ENCODE measurements at regions not wholly inside any gene's neighbourhood (a gene's known extent, or its start where the extent isn't known, plus 50 kb on each side); places are given as distances from the start of the nearest gene placed in this dataset.

DNA sequence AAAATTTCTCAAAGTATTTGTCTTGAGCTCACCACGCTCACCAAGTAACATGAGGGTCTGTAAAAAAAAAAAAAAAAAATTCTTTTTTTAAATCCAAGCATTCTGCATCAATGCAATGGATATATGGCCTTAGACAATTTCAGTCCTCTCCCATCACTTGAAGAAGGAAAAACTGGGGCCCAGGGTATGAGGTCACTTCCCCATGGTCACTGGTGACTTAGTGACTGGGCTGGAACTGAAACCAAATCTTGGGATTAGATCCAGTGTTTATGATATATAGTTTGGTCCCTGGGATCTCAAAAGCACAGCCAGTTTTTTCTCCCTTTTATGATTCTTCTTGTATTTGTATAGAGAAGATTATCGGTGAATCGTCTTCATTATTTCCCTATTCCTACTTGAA, 477.9 kb upstream of the TNP1 start:
- no CpG with 5 or more reads among the region's 3 CpGs for WGBS (ENCODE audit: insufficient coverage)
- Histone ChIP-seq H2AFZ (ENCODE audit: insufficient read depth, low read depth, low read length, poor library complexity, severe bottlenecking) (no peak overlapping the region), H3K27me3 (ENCODE audit: control insufficient read depth in 2 of 2, insufficient read depth in 2 of 2, low read length in 2 of 2) (peaks cover 8 to 11% of the 10 kb centered on the region in 2 donors), H3K4me1 (ENCODE audit: control insufficient read depth in 1 of 2, insufficient read depth in 2 of 2, low read length in 2 of 2) (no peaks in the 10 kb centered on the region), H3K27ac (ENCODE audit: low read depth in 1 of 2, low read length in 2 of 2) (no peak overlapping the region), H3K36me3 (replicated peaks in 1 of 2; ENCODE audit: control insufficient read depth in 1 of 2, insufficient read depth in 2 of 2, low read length in 2 of 2) (no peaks in the 10 kb centered on the region), H3K4me3 (replicated peaks in 1 of 3; ENCODE audit: low read depth in 2 of 3, low read length in 3 of 3) (no peak overlapping the region), H3K79me2 (ENCODE audit: insufficient read depth, low read length) (no peaks in the 10 kb centered on the region), H3K9me3 (replicated peaks in 1 of 2; ENCODE audit: control insufficient read depth in 1 of 2, insufficient read depth in 1 of 2, low read length in 2 of 2) (no peaks in the 10 kb centered on the region), H4K20me1 (ENCODE audit: insufficient read depth, low read length) (no peaks in the 10 kb centered on the region), H3K9ac (ENCODE audit: insufficient read depth, low read length, poor library complexity, severe bottlenecking) (no peak overlapping the region), H3K4me2 (replicated peaks; ENCODE audit: extremely low read depth, low read length, poor library complexity, severe bottlenecking) (no peak overlapping the region)
- intact Hi-C loops (cut with micrococcal nuclease), result no loop called here
- H3K36me3 Mint-ChIP-seq, result no peaks in the 10 kb centered on the region
- H3K9me3 Mint-ChIP-seq, result peaks cover 0 to 2% (median 0%) of the 10 kb centered on the region in 7 donors
- H3K4me1 Mint-ChIP-seq, result peaks cover 3% of the 10 kb centered on the region
- DNase-seq, result no peak
- TF ChIP-seq, protein P1, sequence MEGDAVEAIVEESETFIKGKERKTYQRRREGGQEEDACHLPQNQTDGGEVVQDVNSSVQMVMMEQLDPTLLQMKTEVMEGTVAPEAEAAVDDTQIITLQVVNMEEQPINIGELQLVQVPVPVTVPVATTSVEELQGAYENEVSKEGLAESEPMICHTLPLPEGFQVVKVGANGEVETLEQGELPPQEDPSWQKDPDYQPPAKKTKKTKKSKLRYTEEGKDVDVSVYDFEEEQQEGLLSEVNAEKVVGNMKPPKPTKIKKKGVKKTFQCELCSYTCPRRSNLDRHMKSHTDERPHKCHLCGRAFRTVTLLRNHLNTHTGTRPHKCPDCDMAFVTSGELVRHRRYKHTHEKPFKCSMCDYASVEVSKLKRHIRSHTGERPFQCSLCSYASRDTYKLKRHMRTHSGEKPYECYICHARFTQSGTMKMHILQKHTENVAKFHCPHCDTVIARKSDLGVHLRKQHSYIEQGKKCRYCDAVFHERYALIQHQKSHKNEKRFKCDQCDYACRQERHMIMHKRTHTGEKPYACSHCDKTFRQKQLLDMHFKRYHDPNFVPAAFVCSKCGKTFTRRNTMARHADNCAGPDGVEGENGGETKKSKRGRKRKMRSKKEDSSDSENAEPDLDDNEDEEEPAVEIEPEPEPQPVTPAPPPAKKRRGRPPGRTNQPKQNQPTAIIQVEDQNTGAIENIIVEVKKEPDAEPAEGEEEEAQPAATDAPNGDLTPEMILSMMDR (IDR thresholded peaks at IDR 0.05), result no peak
- H3K4me3 Mint-ChIP-seq, result no peak overlapping the region
- no peak overlapping the region for H3K27ac Mint-ChIP-seq
- peaks cover 17 to 25% (median 18%) of the 10 kb centered on the region in 3 donors for H3K27me3 Mint-ChIP-seq (ENCODE audit: low read depth in 3 of 3)

- peaks cover 0 to 2% (median 0%) of the 10 kb centered on the region in 7 donors for H3K9me3 Mint-ChIP-seq
- H3K9ac ChIP-seq (ENCODE audit: insufficient read depth, low read length, poor library complexity, severe bottlenecking), result no peak overlapping the region
These were observed 476.8 kb upstream of the TNP1 start for GRCh38 chr2:217336694-217337093.

More at GRCh38 chr2:217336694-217337093, 476.8 kb upstream of the TNP1 start:
- Histone ChIP-seq H2AFZ (ENCODE audit: insufficient read depth, low read depth, low read length, poor library complexity, severe bottlenecking) (no peak overlapping the region), H3K4me1 (ENCODE audit: control insufficient read depth in 1 of 2, insufficient read depth in 2 of 2, low read length in 2 of 2) (no peaks in the 10 kb centered on the region), H3K27ac (ENCODE audit: low read depth in 1 of 2, low read length in 2 of 2) (no peak overlapping the region), H3K27me3 (ENCODE audit: control insufficient read depth in 2 of 2, insufficient read depth in 2 of 2, low read length in 2 of 2) (peaks cover 12 to 13% of the 10 kb centered on the region in 2 donors), H4K20me1 (ENCODE audit: insufficient read depth, low read length) (no peaks in the 10 kb centered on the region), H3K9me3 (replicated peaks in 1 of 2; ENCODE audit: control insufficient read depth in 1 of 2, insufficient read depth in 1 of 2, low read length in 2 of 2) (no peaks in the 10 kb centered on the region), H3K4me3 (replicated peaks in 1 of 3; ENCODE audit: low read depth in 2 of 3, low read length in 3 of 3) (no peak overlapping the region), H3K79me2 (ENCODE audit: insufficient read depth, low read length) (no peaks in the 10 kb centered on the region), H3K36me3 (replicated peaks in 1 of 2; ENCODE audit: control insufficient read depth in 1 of 2, insufficient read depth in 2 of 2, low read length in 2 of 2) (no peaks in the 10 kb centered on the region), H3K4me2 (replicated peaks; ENCODE audit: extremely low read depth, low read length, poor library complexity, severe bottlenecking) (no peak overlapping the region)
- WGBS (ENCODE audit: insufficient coverage), result no CpG with 5 or more reads among the region's 4 CpGs
- H3K4me3 Mint-ChIP-seq, result no peak overlapping the region
- TF ChIP-seq, protein P1 (IDR thresholded peaks at IDR 0.05), result no peak
- no peak for DNase-seq
- H3K4me1 Mint-ChIP-seq, result peaks cover 3% of the 10 kb centered on the region
- H3K36me3 Mint-ChIP-seq, result no peaks in the 10 kb centered on the region
- peaks cover 11 to 24% (median 19%) of the 10 kb centered on the region in 3 donors for H3K27me3 Mint-ChIP-seq (ENCODE audit: low read depth in 3 of 3)
- intact Hi-C loops (cut with micrococcal nuclease), result no loop called here
- H3K27ac Mint-ChIP-seq, result peak overlapping the region in 1 of 7 donors; percentile 46

Data from CD14-positive monocyte (primary cell).